GM03348 (cell line): ENCODE measurements at regions not wholly inside any gene's neighbourhood (a gene's known extent, or its start where the extent isn't known, plus 50 kb on each side); places are given as distances from the start of the nearest gene placed in this dataset.

Experiments used
- DNase-seq: peaks from one replicate; pipeline ENCODE4 v3.0.0; 2012; ENCODE audit warnings: low spot score

GRCh38 chrX:97666890-97667289, 783.2 kb downstream of the RPA4 start:
- DNase-seq, result no peak

GRCh38 chrX:97668126-97668525, 784.4 kb downstream of the RPA4 start:
- no peak for DNase-seq

- DNase-seq, result no peak
These were observed 788.4 kb downstream of the RPA4 start for GRCh38 chrX:97672138-97672537.

GRCh38 chrX:97672608-97673007, 788.9 kb downstream of the RPA4 start:
- DNase-seq, result no peak

GRCh38 chrX:97673135-97673534, 789.4 kb downstream of the RPA4 start:
- no peak for DNase-seq

- DNase-seq, result no peak
These were observed 799.5 kb downstream of the RPA4 start for GRCh38 chrX:97682991-97683840.

- peak; percentile 23 for DNase-seq
These were observed 802.0 kb downstream of the RPA4 start for GRCh38 chrX:97685753-97686152.

GRCh38 chrX:97691901-97692455, 808.3 kb downstream of the RPA4 start:
- DNase-seq, result no peak

- DNase-seq, result no peak
These were observed 808.9 kb downstream of the RPA4 start for GRCh38 chrX:97692575-97692974.

GRCh38 chrX:97700547-97700946, 816.8 kb downstream of the RPA4 start:
- no peak for DNase-seq

- no peak for DNase-seq
These were observed 820.8 kb downstream of the RPA4 start for GRCh38 chrX:97704474-97704873.

- no peak for DNase-seq
These were observed 821.2 kb downstream of the RPA4 start for GRCh38 chrX:97704881-97705280.

GRCh38 chrX:97705936-97706335, 822.2 kb downstream of the RPA4 start:
- peak; percentile 4 for DNase-seq

GRCh38 chrX:97714072-97714471, 830.4 kb downstream of the RPA4 start:
- no peak for DNase-seq

GRCh38 chrX:97728215-97728614, 844.5 kb downstream of the RPA4 start:
- DNase-seq, result no peak

GRCh38 chrX:97740044-97740443, 856.3 kb downstream of the RPA4 start:
- no peak for DNase-seq

- DNase-seq, result no peak
These were observed 857.2 kb downstream of the RPA4 start for GRCh38 chrX:97740886-97741285.

- DNase-seq, result no peak
These were observed 859.3 kb downstream of the RPA4 start for GRCh38 chrX:97743014-97743413.

- DNase-seq, result no peak
These were observed 863.6 kb downstream of the RPA4 start for GRCh38 chrX:97747346-97747745.

- no peak for DNase-seq
These were observed 867.3 kb downstream of the RPA4 start for GRCh38 chrX:97751016-97751415.

GRCh38 chrX:97751735-97752134, 868.0 kb downstream of the RPA4 start:
- DNase-seq, result no peak

- no peak for DNase-seq
These were observed 873.2 kb downstream of the RPA4 start for GRCh38 chrX:97756879-97757278.

GRCh38 chrX:97763391-97763790, 879.7 kb downstream of the RPA4 start:
- DNase-seq, result no peak

GRCh38 chrX:97763981-97764380, 880.3 kb downstream of the RPA4 start:
- no peak for DNase-seq
